H9 (cell line): ENCODE measurements at regions not wholly inside any gene's neighbourhood (a gene's known extent, or its start where the extent isn't known, plus 50 kb on each side); places are given as distances from the start of the nearest gene placed in this dataset.

Experiments
- DNase-seq: peaks from one replicate; pipeline ENCODE4 v3.0.0-alpha.2; 2017
- H2AFZ ChIP-seq: one replicate; pipeline ENCODE4 v1.6.1; 2013; ENCODE audit warnings: mild to moderate bottlenecking, low read length, control low read depth, moderate library complexity
- H2AK5ac ChIP-seq: 2 replicates; pipeline ENCODE4 v1.6.1; 2013; ENCODE audit warnings: low read length, control low read depth, mixed read lengths; ENCODE audit not compliant: insufficient read length
- H2BK120ac ChIP-seq: one replicate; pipeline ENCODE4 v1.6.1; 2013; ENCODE audit warnings: low read depth, mild to moderate bottlenecking, low read length, control low read depth, inconsistent platforms; ENCODE audit not compliant: poor library complexity, severe bottlenecking
- H2BK12ac ChIP-seq: 2 replicates; pipeline ENCODE4 v1.6.1; 2013; ENCODE audit warnings: low read length, control low read depth, mixed read lengths, low read depth; ENCODE audit not compliant: insufficient read length
- H2BK15ac ChIP-seq: 2 replicates; pipeline ENCODE4 v1.6.1; 2013; ENCODE audit warnings: low read depth, low read length, control low read depth
- H2BK20ac ChIP-seq: one replicate; pipeline ENCODE4 v1.6.1; 2013; ENCODE audit warnings: low read depth, mild to moderate bottlenecking, low read length, control low read depth, inconsistent platforms; ENCODE audit not compliant: poor library complexity, severe bottlenecking
- H2BK5ac ChIP-seq: 2 replicates; pipeline ENCODE4 v1.6.1; 2013; ENCODE audit warnings: low read length, control low read depth, mixed read lengths; ENCODE audit not compliant: insufficient read length
- H3K14ac ChIP-seq: 2 replicates; pipeline ENCODE4 v1.6.1; 2013; ENCODE audit warnings: low read length, control low read depth; ENCODE audit not compliant: insufficient read depth
- H3K18ac ChIP-seq: 2 replicates; pipeline ENCODE4 v1.6.1; 2013; ENCODE audit warnings: low read depth, mild to moderate bottlenecking, mixed read lengths, low read length, control low read depth; ENCODE audit not compliant: insufficient read length
- H3K23ac ChIP-seq: 2 replicates; pipeline ENCODE4 v1.6.1; 2013; ENCODE audit warnings: low read length, control low read depth, mixed read lengths, low read depth; ENCODE audit not compliant: insufficient read length
- H3K23me2 ChIP-seq: 2 replicates; pipeline ENCODE4 v1.6.1; 2013; ENCODE audit warnings: low read depth, mild to moderate bottlenecking, mixed read lengths, low read length, control low read depth; ENCODE audit not compliant: insufficient read length, poor library complexity, severe bottlenecking
- H3K27ac ChIP-seq: 2 replicates; pipeline ENCODE4 v1.5.1; 2013; ENCODE audit warnings: low read length, control low read depth, mixed read lengths, low read depth; ENCODE audit not compliant: insufficient read length
- H3K27me3 ChIP-seq: 2 replicates; pipeline ENCODE4 v1.6.1; 2013; ENCODE audit warnings: low read length, control low read depth, inconsistent platforms; ENCODE audit not compliant: insufficient read depth
- H3K4ac ChIP-seq: 2 replicates; pipeline ENCODE4 v1.6.1; 2013; ENCODE audit warnings: low read depth, mild to moderate bottlenecking, control low read depth, inconsistent platforms, low read length, moderate library complexity
- H3K4me1 ChIP-seq: 2 replicates; pipeline ENCODE4 v1.6.1; 2013; ENCODE audit warnings: low read length, control low read depth, inconsistent platforms; ENCODE audit not compliant: insufficient read depth
- H3K4me2 ChIP-seq: 2 replicates; pipeline ENCODE4 v1.6.1; 2013; ENCODE audit warnings: low read length, control low read depth, mixed read lengths; ENCODE audit not compliant: insufficient read length, insufficient read depth
- H3K56ac ChIP-seq: 2 replicates; pipeline ENCODE4 v1.6.1; 2013; ENCODE audit warnings: low read depth, mild to moderate bottlenecking, mixed read lengths, low read length, control low read depth; ENCODE audit not compliant: insufficient read length
- H3K79me1 ChIP-seq: 2 replicates; pipeline ENCODE4 v1.6.1; 2013; ENCODE audit warnings: low read depth, mild to moderate bottlenecking, moderate library complexity, low read length, control low read depth, inconsistent platforms; ENCODE audit not compliant: insufficient read depth, poor library complexity, severe bottlenecking
- H3K79me2 ChIP-seq: 2 replicates; pipeline ENCODE4 v1.6.1; 2013; ENCODE audit warnings: low read length, control low read depth, inconsistent platforms; ENCODE audit not compliant: insufficient read depth
- H3K9ac ChIP-seq: 2 replicates; pipeline ENCODE4 v1.6.1; 2013; ENCODE audit warnings: low read length, control low read depth, mixed read lengths; ENCODE audit not compliant: insufficient read length; ENCODE audit errors: extremely low read depth
- H3K9me3 ChIP-seq: one replicate; pipeline ENCODE4 v1.6.1; 2013; ENCODE audit warnings: low read depth, low read length, inconsistent platforms; ENCODE audit not compliant: control insufficient read depth
- H3T11ph ChIP-seq: one replicate; pipeline ENCODE4 v1.6.1; 2013; ENCODE audit warnings: mild to moderate bottlenecking, low read length, control low read depth, inconsistent platforms
- H4K20me1 ChIP-seq: one replicate; pipeline ENCODE4 v1.6.1; 2013; ENCODE audit not compliant: control insufficient read depth, insufficient read length, insufficient read depth
- H4K5ac ChIP-seq: 2 replicates; pipeline ENCODE4 v1.6.1; 2013; ENCODE audit warnings: low read depth, mild to moderate bottlenecking, mixed read lengths, low read length, control low read depth; ENCODE audit not compliant: insufficient read length
- H4K8ac ChIP-seq: replicated peaks from 2 replicates; pipeline ENCODE4 v1.6.1; 2013; ENCODE audit warnings: low read length, control low read depth, mixed read lengths, low read depth; ENCODE audit not compliant: insufficient read length
- H4K91ac ChIP-seq: 2 replicates; pipeline ENCODE4 v1.6.1; 2013; ENCODE audit warnings: low read depth, mild to moderate bottlenecking, moderate library complexity, mixed read lengths, low read length, control low read depth; ENCODE audit not compliant: insufficient read length
- H3K27ac Mint-ChIP-seq, 3 experiments: 2 replicates in 2 of 3; 3 replicates in 1 of 3; pipeline ENCODE4 v1.8.0; 2020 to 2021; ENCODE audit warnings: mixed read lengths in 3 of 3, mild to moderate bottlenecking in 1 of 3, moderate library complexity in 1 of 3
- H3K27me3 Mint-ChIP-seq: 2 replicates; pipeline ENCODE4 v1.8.0; 2021; ENCODE audit warnings: low read depth, mild to moderate bottlenecking, moderate library complexity, mixed read lengths
- H3K36me3 Mint-ChIP-seq, 3 experiments: 2 replicates in 2 of 3; 3 replicates in 1 of 3; pipeline ENCODE4 v1.8.0; 2020 to 2021; ENCODE audit warnings: low read depth in 3 of 3, mixed read lengths in 3 of 3; ENCODE audit not compliant: insufficient read depth in 1 of 3
- H3K4me1 Mint-ChIP-seq, 2 experiments: 2 replicates each; pipeline ENCODE4 v1.8.0; 2020; ENCODE audit warnings: mixed read lengths in 2 of 2
- H3K4me3 Mint-ChIP-seq, 2 experiments: 2 replicates in 1 of 2; 3 replicates in 1 of 2; pipeline ENCODE4 v1.8.0; 2020 to 2021; ENCODE audit warnings: mild to moderate bottlenecking in 2 of 2, mixed read lengths in 2 of 2, moderate library complexity in 1 of 2
- H3K9me3 Mint-ChIP-seq, 2 experiments: 2 replicates in 1 of 2; 3 replicates in 1 of 2; pipeline ENCODE4 v1.8.0; 2020; ENCODE audit warnings: mild to moderate bottlenecking in 2 of 2, mixed read lengths in 2 of 2, moderate library complexity in 1 of 2
- CTCF ChIP-seq: fragments of 200-600 bp; sonication (generic); conservative IDR thresholded peaks from 3 replicates; pipeline ENCODE4 v1.8.0; 2021; ENCODE audit warnings: antibody characterized with exemption, mild to moderate bottlenecking
- WGBS: extraction: QIAGEN DNeasy Blood & Tissue Kit; methylation state at CpG from one replicate; pipeline ENCODE4 v1.1.7; 2013; ENCODE audit warnings: missing lambda C conversion rate, low lambda C conversion rate, mixed read lengths; ENCODE audit not compliant: insufficient read length; ENCODE audit errors: extremely low coverage; 5-methylcytosine and 5-hydroxymethylcytosine counted together

GRCh38 chr3:54008099-54008498 lies 114.3 kb upstream of the CACNA2D3 start:
- no peak overlapping the region for H3K27ac Mint-ChIP-seq
- H2AFZ ChIP-seq: no peak overlapping the region
- no peak for TF ChIP-seq CTCF

More at GRCh38 chr3:54008099-54008498, 114.3 kb upstream of the CACNA2D3 start:
- Histone ChIP-seq H3K4ac (no peak overlapping the region), H3K27ac (no peak overlapping the region), H3K23me2 (no peaks in the 10 kb centered on the region), H3K4me1 (no peaks in the 10 kb centered on the region), H3K27me3 (no peaks in the 10 kb centered on the region), H3K4me2 (no peak overlapping the region), H4K5ac (no peak overlapping the region), H2BK120ac (no peak overlapping the region), H3K79me2 (no peaks in the 10 kb centered on the region), H3K9me3 (no peaks in the 10 kb centered on the region), H3K9ac (no peak overlapping the region), H4K91ac (no peak overlapping the region), H4K20me1 (no peaks in the 10 kb centered on the region), H2BK12ac (no peak overlapping the region), H2AK5ac (no peak overlapping the region), H3K14ac (no peak overlapping the region), H4K8ac (no peak overlapping the region), H3K23ac (no peak overlapping the region), H3K56ac (no peak overlapping the region), H2BK20ac (no peak overlapping the region), H3K79me1 (no peaks in the 10 kb centered on the region), H2BK15ac (no peak overlapping the region), H2BK5ac (no peak overlapping the region), H3K18ac (no peak overlapping the region), H3T11ph (no peak overlapping the region)
- Mint-ChIP-seq H3K36me3 (no peaks in the 10 kb centered on the region), H3K27me3 (peaks cover 1% of the 10 kb centered on the region; the same call in 1 of the 2 replicates), H3K4me3 (no peak overlapping the region), H3K9me3 (no peaks in the 10 kb centered on the region), H3K4me1 (peaks cover 14% of the 10 kb centered on the region in 2 experiments)
- no CpG with 5 or more reads among the region's 6 CpGs for WGBS
- DNase-seq: no peak
